ENCODE measurements at regions not wholly inside any gene's neighbourhood (a gene's known extent, or its start where the extent isn't known, plus 50 kb on each side); places are given as distances from the start of the nearest gene placed in this dataset.

GRCh38 chr21:39110431-39110830 lies 72.8 kb downstream of the PSMG1 start:
- TF ChIP-seq CTCF (IDR thresholded peaks at IDR 0.05; ENCODE audit: borderline replicate concordance, insufficient read depth, low read depth, low read length), result no peak
- no peak overlapping the region for H3K4me3 ChIP-seq (ENCODE audit: low read depth, low read length)

- H3K4me3 ChIP-seq (ENCODE audit: low read depth, low read length), result no peak overlapping the region
Observed at GRCh38 chr21:39109596-39110210, 73.5 kb downstream of the PSMG1 start.

GRCh38 chr21:39109163-39109530 lies 74.1 kb downstream of the PSMG1 start:
- no peak for TF ChIP-seq CTCF (IDR thresholded peaks at IDR 0.05; ENCODE audit: borderline replicate concordance, insufficient read depth, low read depth, low read length)
- H3K4me3 ChIP-seq (ENCODE audit: low read depth, low read length), result no peak overlapping the region

More at GRCh38 chr21:39109596-39110210, 73.5 kb downstream of the PSMG1 start:
- no peak for TF ChIP-seq CTCF (IDR thresholded peaks at IDR 0.05; ENCODE audit: borderline replicate concordance, insufficient read depth, low read depth, low read length)

- no peak for TF ChIP-seq CTCF (IDR thresholded peaks at IDR 0.05; ENCODE audit: borderline replicate concordance, insufficient read depth, low read depth, low read length)
Observed at GRCh38 chr21:39108291-39109162, 74.7 kb downstream of the PSMG1 start.

GRCh38 chr21:39107739-39108138 lies 75.5 kb downstream of the PSMG1 start:
- no peak for TF ChIP-seq CTCF (IDR thresholded peaks at IDR 0.05; ENCODE audit: borderline replicate concordance, insufficient read depth, low read depth, low read length)
- no peak overlapping the region for H3K4me3 ChIP-seq (ENCODE audit: low read depth, low read length)

More at GRCh38 chr21:39108291-39109162, 74.7 kb downstream of the PSMG1 start:
- H3K4me3 ChIP-seq (ENCODE audit: low read depth, low read length), result no peak overlapping the region

GRCh38 chr21:39106881-39107462 lies 76.3 kb downstream of the PSMG1 start:
- H3K4me3 ChIP-seq (ENCODE audit: low read depth, low read length), result no peak overlapping the region
- no peak for TF ChIP-seq CTCF (IDR thresholded peaks at IDR 0.05; ENCODE audit: borderline replicate concordance, insufficient read depth, low read depth, low read length)

Data from GM12875 (cell line).